ENCODE measurements at regions not wholly inside any gene's neighbourhood (a gene's known extent, or its start where the extent isn't known, plus 50 kb on each side); places are given as distances from the start of the nearest gene placed in this dataset.
"Not testable (repeated sequence)": the region's sequence is repeated elsewhere in the genome, so short reads cannot be mapped to it uniquely, and the experiment has no call there.

DNA sequence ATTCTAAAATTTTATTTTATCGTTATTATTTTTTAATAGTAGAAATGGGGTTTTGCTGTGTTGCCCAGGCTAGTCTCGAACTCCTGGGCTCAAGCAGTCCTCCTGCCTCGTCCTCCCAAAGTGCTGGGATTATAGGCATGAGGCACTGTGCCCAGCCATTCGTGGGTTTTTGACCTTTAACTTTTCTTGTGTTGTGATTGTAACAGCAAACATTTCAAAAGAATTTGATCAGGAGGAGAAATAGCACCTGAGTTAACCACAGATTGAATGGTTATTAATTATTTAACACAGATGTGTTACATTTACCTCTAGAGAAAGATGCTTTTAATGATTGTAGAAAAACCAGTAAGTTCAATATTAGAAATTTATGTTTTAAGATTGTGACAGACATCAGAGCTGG is 132.0 kb downstream of the HAUS1 start:
- DNase-seq = no peak

DNA sequence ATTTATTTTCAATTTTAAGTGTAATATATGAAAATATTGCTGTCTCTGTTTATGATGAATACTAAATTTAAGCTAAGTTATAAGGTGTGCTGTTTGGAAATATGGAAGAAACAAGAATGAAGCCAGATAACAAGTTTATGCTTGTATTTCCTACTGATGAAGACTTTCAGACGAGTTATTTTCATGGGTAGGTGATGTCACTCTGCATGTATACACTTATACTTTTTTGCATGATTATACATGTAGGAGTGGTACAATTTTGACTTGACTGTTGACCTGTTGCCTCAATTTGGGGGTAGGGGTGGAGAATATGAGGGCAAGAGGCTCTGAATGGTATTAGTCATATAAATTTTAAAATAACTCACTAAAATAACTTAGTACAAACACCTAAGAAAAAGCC is 133.7 kb downstream of the HAUS1 start:
- DNase-seq = no peak

DNA sequence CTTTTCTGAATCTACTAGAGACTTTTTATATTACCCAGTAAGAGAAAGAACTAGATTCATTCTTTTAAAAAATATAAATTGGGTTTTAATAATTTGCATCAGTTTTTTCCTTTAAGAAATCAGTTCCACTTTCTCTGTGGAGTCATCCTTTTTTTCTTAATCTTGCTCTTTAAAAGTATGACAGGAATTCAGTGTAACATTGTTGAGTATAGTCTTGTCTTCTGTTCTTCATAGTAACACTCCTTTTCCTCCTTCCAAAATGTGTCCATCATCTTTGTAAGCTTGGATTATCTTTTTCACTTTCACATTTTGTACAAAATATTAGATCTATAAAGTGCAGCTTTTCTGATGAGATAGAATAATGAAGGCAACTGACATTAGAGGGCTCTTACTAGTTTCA is 135.4 kb downstream of the HAUS1 start:
- DNase-seq = no peak

DNA sequence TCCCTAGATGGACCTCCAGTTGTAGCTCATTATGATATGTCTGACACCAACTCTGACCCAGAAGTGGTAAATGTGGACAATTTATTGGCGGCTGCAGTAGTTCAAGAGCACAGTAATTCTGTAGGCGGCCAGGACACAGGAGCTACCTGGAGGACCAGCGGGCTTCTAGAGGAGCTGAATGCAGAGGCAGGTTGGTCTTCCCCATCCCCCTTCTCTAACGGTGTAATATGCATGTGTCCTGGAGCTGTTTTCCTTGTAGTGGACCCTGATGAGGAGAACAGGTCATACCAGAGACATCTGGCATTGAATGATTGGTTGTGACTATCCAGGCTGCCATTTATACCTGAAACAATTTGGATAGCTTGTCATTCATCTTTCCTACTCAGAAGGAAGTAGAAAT is 135.8 kb downstream of the HAUS1 start:
- no peak for DNase-seq

DNA sequence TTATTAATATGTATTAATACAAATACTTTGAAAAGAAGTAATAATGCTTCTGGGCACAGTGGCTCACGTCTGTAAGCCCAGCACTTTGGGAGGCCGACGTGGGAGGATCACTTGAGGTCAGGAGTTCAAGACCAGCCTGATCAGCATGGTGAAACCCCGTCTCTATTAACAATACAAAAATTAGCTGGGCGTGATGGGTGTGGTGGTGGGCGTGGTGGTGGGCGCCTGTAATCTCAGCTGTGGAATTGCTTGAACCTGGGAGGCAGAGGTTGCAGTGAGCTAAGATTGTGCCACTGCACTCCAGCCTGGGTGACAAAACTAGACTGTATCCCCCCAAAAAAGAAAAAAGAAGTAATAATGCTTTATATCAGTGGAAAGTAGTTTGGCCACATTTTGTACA is 137.2 kb downstream of the HAUS1 start:
- not testable (repeated sequence) for DNase-seq

DNA sequence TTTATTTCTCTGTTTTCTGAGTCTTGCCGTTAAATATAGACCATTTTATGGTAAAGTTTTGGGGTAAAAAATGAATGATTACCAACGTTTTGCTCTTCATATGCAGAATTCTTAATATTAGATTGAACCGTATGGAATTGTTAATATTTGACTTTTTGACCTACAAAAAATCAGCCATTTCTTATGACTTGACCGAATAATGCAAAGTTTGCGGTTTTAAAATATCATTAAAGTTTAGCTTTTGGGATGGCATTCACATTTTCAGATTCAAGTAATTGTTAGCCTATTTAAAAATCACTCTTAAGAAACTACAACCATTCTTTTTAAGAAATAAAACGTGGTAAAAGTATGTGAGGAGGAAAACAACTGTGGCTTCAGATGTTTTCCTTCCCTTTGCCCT is 138.0 kb downstream of the HAUS1 start:
- no peak for DNase-seq

DNA sequence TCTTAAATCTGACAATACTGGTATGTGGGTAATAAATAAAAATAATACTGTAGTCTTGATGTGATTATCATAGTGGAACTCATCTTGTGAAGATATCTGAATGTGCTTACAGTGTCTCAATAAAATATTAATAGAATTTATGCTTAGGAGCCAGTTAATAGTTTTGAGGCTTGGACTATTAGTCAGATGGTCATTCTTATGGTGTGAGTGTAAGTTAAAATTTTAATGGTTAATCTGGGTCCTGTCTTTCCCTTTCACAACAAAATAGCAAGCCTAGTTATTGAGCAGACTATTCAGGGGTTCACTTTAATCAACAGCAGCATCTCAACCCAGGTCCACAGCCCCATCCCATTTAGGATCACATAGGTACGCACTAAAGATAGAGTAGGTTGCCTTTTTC is 138.9 kb downstream of the HAUS1 start:
- no peak for DNase-seq

DNA sequence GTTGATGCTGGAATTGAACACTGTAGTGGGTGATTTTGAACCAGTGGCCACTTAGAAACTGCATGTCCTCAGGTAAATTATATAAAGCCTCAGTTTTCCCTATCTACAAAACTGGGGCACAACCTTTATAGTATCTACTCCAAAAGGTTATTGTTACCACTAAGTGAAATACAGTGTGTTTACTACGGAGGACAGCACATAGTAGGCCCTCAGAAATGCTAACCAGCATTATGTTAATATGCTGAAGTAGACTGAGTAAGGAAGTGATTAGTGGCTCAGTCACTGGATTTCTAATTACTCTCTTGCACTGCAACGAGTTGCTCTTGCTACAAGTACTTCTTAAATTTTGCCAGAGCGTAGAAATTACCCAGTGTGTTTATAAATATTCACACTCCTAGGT is 139.5 kb downstream of the HAUS1 start:
- no peak for DNase-seq

DNA sequence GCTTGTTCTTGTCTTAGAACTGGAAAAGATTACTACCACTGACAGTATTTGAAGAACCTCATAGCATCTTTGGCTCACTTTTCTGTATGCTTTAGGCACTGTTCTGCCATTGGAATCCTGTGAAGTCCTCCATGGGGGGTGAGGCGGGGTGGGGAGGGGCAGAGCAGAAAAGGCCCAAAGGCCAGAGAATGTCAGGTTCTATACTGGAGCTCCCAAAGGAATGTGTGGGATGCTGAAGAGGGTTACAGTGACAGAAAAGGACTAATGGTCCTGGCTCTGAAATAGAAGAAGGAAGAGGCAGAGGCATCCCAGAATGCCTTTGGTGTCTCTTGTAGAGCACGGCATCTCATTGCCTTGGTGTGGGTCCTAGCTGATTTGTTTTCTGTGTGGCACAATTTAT is 141.9 kb downstream of the HAUS1 start:
- DNase-seq = no peak

DNA sequence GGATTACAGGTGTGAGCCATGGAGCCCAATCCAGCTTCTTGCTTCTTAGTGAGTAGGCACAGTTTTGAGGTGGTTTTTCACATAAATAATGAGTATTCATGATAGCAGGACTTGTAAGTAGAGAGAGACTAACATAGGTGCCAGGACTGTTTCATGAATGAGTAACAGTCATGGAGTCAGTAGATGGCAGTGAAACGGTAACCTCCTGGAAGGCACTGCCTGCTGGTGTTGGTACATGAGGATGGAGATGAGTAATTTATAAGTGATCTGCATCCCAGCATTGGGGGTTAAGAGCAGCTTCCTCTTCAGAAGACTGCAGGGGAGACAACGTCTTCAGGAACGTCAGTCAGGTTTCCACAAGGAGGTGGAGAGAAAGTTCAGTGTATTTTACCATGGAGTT is 143.8 kb downstream of the HAUS1 start:
- DNase-seq = no peak

DNA sequence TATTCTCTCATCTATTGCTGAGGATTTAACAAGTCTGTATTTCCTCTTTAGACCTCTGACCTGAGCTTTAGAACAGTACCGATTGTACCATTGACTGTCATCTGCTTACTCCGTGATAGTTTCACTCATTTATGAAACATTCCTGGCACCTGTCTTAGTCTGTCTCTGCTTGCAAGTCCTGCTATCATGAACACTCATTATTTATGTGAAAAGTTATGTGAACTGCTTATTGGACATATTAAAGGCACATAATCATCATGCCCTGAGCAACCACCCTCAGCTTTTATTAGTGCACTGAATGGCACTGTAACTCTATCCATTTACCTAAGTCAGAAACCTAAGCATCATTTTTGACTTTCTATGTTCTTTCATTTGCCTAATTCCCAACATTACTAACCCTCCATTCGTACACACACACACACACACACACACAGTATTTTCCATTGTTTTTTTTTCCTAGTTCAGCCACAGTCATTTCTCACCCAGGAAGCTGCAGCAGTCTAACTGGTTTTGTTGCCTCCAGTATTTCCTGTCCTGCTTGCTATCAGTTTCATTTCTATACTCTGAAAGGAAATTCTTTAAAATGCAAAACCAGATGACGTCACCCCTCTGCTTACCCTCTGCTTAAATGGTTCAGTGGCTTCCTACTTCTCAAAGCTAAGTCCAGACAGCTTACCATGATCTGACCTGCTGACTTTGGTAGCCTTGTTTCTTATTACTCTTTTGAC is 146.1 kb downstream of the HAUS1 start:
- DNase-seq = peak in 2 of 3 experiments; percentile 51 to 77

DNA sequence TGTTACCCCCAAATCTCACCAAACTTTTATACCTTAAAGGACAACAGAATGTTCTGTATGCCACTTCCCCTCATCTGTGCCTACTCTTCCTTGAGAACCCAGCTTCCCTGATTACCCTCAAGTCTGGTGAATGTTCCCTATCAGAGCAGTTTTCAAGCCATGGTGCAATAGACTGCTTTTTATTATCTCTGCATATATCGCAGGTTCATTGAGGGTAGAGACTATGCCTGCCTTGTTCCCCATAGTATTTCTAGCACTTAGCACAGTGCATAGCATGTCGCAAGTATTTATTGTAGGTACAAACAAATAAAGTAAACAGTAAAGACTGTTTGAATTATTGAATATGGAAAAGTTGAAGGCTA is 146.6 kb downstream of the HAUS1 start:
- DNase-seq = no peak

DNA sequence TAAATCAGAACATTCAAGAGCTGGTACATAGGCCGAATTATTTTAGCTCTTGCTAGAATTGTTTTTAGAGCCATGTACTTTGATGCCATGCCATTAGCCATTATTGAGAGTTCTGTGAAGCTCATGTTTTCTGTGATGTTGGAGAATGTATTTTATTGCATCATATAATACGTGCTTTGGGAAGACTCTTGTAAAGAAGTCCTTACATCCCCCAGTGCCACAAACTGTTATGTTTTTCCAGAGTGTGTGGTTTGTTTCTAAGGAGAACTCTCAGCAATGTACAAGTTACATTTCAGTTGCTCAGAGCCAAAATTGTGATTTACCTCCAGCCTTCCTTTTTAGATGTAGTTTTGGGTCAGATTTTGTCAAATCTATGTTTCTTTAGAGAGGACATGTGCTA is 148.6 kb downstream of the HAUS1 start:
- no peak for DNase-seq

DNA sequence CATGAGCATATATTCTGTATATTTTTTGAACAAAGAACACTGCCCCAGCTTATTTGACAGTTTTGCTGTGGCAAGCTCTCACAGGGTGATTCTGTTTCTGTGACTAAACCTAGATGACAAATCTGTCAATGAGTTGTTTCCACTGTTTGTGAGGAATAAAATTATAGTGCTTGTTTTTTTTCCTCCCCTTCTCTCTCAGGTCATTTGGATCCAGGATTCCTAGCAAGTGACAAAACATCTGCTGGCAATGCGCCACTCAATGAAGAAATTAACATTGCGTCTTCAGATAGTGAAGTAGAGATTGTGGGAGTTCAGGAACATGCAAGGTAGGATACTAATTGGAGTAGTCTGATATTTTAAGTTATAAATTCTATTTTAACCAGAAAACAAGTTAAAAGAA is 149.3 kb downstream of the HAUS1 start:
- no peak for DNase-seq

DNA sequence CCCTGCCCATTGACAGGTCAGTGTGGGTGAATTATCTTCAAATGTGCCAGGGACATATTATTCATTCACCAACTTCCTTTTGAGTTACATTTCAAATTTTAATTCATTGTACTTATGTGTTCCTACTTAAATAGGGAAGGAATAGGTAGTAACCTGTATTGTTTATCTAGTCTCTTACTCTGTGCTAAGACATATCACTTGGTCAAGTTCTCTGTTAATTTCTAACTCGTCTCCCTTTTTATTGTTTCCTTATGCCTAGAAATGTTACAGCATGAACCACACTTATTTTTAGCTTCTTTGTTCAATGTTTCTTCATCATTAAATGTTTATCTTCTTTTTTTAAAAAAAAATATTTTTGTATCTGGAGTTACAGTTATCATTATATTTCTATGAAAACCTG is 151.9 kb downstream of the HAUS1 start:
- DNase-seq = no peak

DNA sequence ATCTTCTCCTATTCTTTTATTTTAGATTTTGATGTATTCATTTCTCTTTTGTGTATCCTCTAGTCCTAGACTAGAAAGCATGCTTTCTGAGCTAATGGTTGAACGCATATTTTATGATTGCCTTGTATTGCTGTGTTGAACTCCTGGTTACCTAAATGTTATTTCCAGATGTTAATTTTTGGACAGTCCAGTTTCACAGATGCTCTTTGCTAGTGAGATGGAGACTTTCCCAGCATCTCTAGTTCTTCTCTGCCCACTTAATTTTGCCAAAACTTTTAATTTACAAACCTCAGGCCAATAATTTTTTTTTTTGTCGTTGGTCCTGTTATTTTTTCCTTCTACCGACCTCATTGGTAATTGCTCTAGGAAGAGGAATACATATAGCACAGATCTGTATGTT is 153.2 kb downstream of the HAUS1 start:
- no peak for DNase-seq

DNA sequence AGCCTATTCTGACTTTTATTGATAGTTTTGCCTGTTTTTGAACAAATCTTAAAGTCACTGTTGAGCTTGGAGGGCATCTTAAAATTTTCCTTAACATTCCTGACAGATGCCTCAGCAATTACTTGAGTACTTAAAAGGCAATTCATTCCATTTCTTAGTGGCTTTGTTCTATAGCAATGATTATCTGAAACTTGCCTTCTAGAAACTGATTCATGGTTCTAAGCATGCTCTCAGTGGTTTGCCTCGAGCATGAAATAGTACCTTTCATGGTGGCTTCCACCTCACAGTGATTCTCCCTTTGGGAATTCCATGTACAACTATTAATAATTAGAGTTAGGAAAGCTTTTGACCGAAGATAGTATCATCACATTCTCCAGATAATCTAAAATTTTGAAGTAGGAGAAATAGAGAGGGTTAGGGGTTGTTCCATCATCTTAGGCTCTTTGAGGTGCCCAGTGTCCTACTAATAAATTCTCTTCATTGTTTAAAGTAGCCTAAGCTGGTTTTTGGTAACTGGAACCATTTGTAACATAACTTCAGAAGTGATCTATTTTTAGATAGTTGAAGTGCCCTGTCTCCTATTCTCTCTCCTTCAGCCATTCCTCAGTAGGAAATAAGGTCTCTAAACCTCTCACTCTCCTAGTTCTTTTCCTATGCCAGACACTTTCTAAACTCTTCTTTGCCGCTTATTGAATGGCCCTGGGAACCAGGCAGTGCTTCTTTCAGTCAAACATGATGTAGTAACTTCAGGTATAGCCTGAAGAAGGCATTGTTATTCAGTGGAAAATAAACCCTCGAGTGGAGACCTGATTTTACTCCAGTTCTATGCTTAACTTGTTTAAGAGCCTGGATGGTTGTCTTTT is 156.1 kb downstream of the HAUS1 start:
- no peak for DNase-seq

DNA sequence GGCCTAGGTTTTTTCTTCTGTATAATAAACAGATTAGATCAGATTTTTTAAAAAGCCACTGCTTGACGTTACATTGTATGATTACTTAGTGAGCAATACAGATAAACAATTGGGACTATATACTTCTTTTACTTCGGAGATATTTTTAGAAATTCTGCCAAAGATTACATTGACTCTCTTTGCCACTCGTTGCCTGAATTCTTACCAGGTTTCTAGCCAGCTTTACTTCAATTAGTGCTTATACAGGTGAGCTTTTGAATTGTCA is 156.6 kb downstream of the HAUS1 start:
- DNase-seq = no peak

DNA sequence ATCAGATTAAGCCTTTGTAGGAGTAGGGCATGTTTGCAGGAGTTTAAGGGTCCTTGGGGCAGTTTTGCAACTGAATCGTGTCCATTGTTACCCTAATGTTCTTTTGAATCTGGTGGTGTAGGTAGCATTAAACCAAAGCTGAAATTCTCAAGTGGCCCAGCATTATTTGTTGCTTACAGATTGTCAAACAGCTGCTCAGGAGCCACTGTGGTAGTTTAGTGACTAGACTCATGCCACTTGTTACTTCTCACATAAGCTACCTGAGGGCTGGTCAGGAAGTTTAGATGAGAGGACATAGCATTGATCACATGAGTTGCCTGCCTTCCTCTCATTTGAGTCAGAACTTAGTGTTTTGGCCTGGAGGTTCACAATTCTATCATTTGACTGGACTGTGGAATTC is 157.6 kb downstream of the HAUS1 start:
- DNase-seq = no peak

DNA sequence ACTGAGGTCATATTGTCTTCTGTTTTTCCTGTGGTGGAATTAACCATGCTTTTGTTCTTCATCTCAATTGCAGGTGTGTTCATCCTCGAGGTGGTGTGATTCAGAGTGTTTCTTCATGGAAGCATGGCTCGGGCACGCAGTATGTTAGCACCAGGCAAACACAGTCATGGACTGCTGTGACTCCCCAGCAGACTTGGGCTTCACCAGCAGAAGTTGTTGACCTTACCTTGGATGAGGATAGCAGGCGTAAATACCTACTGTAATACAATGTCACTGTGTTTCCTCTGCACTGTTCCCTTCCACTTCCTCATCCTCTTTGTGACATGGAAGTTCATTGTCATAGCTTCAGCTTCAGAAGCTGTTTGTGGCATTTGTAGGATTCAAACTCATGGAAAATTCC is 158.7 kb downstream of the HAUS1 start:
- DNase-seq = no peak

DNA sequence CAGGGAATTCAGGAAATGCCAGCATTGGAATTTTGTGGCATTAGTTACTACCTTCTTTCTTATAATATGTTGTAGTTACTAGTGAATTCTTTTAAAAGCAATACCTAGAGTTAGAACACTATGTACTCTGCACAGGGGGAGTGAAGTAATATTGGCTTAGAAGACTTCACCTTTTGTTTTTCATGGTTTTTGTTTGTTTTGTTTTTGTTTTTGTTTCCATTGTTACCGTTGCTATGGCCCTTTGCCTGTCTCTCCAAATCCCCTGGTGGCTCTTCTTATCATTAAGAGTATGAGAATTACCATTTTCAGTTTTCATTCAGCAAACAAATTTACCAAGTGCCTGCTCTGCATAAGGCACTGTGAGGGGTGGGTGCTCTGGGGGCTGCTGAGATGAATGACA is 160.1 kb downstream of the HAUS1 start:
- DNase-seq = peak in 1 of 3 experiments; percentile 39

DNA sequence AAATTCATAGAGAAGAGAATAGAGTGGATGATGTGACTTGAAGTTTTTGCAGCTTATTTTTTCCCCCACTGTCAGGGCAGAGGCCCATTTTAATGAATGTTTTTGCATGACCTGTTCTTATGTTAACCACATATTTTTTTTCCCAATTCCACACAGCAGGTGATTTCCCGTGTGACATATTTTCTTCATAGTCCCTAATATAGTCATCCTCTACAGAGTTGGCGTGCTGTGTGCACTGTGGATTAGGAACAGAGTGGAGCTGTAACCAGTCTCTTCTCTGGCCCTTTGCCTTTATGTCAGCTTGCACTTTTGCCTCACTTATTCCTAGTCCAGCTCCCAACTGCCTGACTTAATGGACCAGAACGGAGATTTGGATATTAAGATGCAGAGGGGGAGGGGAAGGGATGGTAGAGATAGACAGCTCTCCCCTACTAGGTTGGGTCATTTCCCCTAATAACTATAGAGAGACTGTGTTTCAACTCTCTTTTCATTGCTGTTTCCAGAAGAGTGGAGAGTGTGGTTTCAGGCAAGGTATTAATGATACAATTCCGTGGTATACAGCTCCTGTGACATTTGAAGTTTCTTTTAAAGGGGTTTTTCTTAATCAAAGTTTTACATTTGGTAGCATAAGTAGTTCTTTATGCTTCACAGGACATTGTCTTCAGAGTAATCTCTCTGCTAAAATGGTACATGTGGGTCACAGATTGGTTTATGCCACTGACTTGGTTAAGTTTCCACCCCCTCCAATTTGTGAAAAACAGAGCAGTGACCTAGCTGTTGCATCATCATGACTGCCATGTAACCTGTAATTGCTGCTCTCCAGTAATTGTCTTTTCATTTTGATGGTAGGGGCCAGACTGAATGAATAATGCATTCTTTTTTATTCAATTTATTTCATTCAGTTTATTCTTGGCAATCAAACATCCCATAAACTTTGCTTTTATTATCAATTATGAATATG is 161.3 kb downstream of the HAUS1 start:
- DNase-seq = peak in 1 of 3 experiments; percentile 27

DNA sequence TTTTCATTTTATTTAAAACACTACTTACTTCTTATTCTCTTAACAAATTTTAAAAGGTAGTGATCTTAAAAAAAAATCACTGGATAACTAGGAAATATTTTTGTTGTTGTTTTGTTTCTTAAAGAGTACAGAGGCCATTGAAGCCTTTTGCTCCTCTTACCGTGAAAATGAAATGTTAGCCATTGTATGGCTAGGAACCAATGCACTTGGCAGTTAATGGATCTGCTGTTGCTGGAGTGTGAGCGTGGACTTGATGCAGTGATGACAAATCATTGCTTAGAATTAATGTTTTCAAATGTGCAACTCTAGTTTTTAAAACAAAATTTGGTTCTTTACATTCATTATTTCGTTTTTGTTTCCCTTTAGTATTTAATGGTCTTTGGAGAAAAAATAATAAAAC is 162.3 kb downstream of the HAUS1 start:
- DNase-seq = no peak

DNA sequence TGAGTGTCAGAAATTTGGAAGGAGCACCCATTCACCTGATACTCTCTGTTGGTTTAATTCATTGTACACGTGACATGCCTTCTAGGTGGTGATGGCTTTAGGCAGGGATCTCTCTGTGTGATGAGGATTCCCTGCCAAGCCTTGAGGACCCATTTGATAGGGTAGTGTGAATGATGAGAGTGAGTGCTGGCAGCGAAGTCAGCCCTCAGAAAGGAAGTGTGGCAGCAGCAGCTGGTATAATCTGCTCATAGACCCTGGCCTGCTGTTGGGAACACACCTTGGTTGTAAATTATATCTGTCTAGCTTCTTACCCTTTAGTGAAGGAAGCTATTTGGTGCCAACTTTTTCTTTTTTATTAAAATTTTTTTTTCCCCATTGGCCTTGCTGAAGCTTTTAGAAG is 164.5 kb downstream of the HAUS1 start:
- DNase-seq = no peak
